ENCODE measurements at regions not wholly inside any gene's neighbourhood (a gene's known extent, or its start where the extent isn't known, plus 50 kb on each side); places are given as distances from the start of the nearest gene placed in this dataset.
A peak's percentile ranks its signal among the peaks of the same experiment; 100 is the strongest.

- Histone ChIP-seq H2BK12ac (ENCODE audit: low read length) (no peak overlapping the region), H3K9ac (ENCODE audit: low read length) (no peak overlapping the region), H2BK5ac (ENCODE audit: low read depth, low read length, poor library complexity) (no peak overlapping the region), H3K14ac (ENCODE audit: low read length) (no peak overlapping the region), H3K27ac (ENCODE audit: low read depth, low read length) (no peak overlapping the region), H4K8ac (ENCODE audit: low read depth, low read length) (no peak overlapping the region), H3K79me1 (ENCODE audit: low read length) (no peaks in the 10 kb centered on the region), H2AFZ (ENCODE audit: insufficient read depth, low read length, poor library complexity) (no peak overlapping the region), H3K79me2 (ENCODE audit: control insufficient read depth, insufficient read depth, low read length, poor library complexity) (no peaks in the 10 kb centered on the region), H3K36me3 (ENCODE audit: control insufficient read depth in 1 of 2, insufficient read depth in 2 of 2, low read length in 2 of 2) (no peaks in the 10 kb centered on the region), H3K27me3 (ENCODE audit: insufficient read depth, low read length) (no peaks in the 10 kb centered on the region), H2AK5ac (ENCODE audit: low read length) (no peak overlapping the region), H3K9me3 (ENCODE audit: insufficient read depth, low read depth, low read length) (no peaks in the 10 kb centered on the region), H3K18ac (ENCODE audit: low read length) (no peak overlapping the region), H4K12ac (ENCODE audit: low read depth, low read length) (no peak overlapping the region), H4K91ac (ENCODE audit: low read depth, low read length) (no peak overlapping the region), H3K4ac (ENCODE audit: low read depth, low read length) (no peak overlapping the region), H3K4me2 (ENCODE audit: low read length) (no peak overlapping the region), H3K4me1 (ENCODE audit: control insufficient read depth in 1 of 2, insufficient read depth in 2 of 2, low read length in 2 of 2) (no peaks in the 10 kb centered on the region), H3K23ac (ENCODE audit: low read length) (no peak overlapping the region), H2BK120ac (ENCODE audit: insufficient read depth, low read length, poor library complexity) (no peak overlapping the region), H3K4me3 (ENCODE audit: low read depth, low read length) (no peak overlapping the region)
- WGBS (ENCODE audit: extremely low coverage, insufficient coverage, insufficient read length) = no CpG with 5 or more reads among the region's 4 CpGs
- DNase-seq = no peak
Observed at GRCh38 chr9:13461414-13461991, 182.0 kb upstream of the MPDZ start.

GRCh38 chr9:13459071-13459470 is 179.6 kb upstream of the MPDZ start:
- Histone ChIP-seq H3K79me2 (ENCODE audit: control insufficient read depth, insufficient read depth, low read length, poor library complexity) (no peaks in the 10 kb centered on the region), H3K18ac (ENCODE audit: low read length) (no peak overlapping the region), H2AFZ (ENCODE audit: insufficient read depth, low read length, poor library complexity) (no peak overlapping the region), H3K4ac (ENCODE audit: low read depth, low read length) (no peak overlapping the region), H3K14ac (ENCODE audit: low read length) (no peak overlapping the region), H3K27me3 (ENCODE audit: insufficient read depth, low read length) (no peaks in the 10 kb centered on the region), H3K4me2 (ENCODE audit: low read length) (no peak overlapping the region), H3K4me1 (ENCODE audit: control insufficient read depth in 1 of 2, insufficient read depth in 2 of 2, low read length in 2 of 2) (no peaks in the 10 kb centered on the region), H4K8ac (ENCODE audit: low read depth, low read length) (no peak overlapping the region), H2BK5ac (ENCODE audit: low read depth, low read length, poor library complexity) (no peak overlapping the region), H4K91ac (ENCODE audit: low read depth, low read length) (no peak overlapping the region), H3K4me3 (ENCODE audit: low read depth, low read length) (no peak overlapping the region), H3K27ac (ENCODE audit: low read depth, low read length) (no peak overlapping the region), H3K9ac (ENCODE audit: low read length) (no peak overlapping the region), H3K23ac (ENCODE audit: low read length) (no peak overlapping the region), H4K12ac (ENCODE audit: low read depth, low read length) (no peak overlapping the region), H2AK5ac (ENCODE audit: low read length) (no peak overlapping the region), H3K36me3 (ENCODE audit: control insufficient read depth in 1 of 2, insufficient read depth in 2 of 2, low read length in 2 of 2) (no peaks in the 10 kb centered on the region), H2BK12ac (ENCODE audit: low read length) (no peak overlapping the region), H3K9me3 (ENCODE audit: insufficient read depth, low read depth, low read length) (no peaks in the 10 kb centered on the region), H2BK120ac (ENCODE audit: insufficient read depth, low read length, poor library complexity) (no peak overlapping the region), H3K79me1 (ENCODE audit: low read length) (no peaks in the 10 kb centered on the region)
- peak in 1 of 2 donors; percentile 38 for DNase-seq
- no CpG with 5 or more reads among the region's 3 CpGs for WGBS (ENCODE audit: extremely low coverage, insufficient coverage, insufficient read length)

- DNase-seq = no peak
- Histone ChIP-seq H3K14ac (ENCODE audit: low read length) (no peak overlapping the region), H3K4me2 (ENCODE audit: low read length) (no peak overlapping the region), H3K4ac (ENCODE audit: low read depth, low read length) (no peak overlapping the region), H3K79me1 (ENCODE audit: low read length) (no peaks in the 10 kb centered on the region), H4K91ac (ENCODE audit: low read depth, low read length) (no peak overlapping the region), H3K27ac (ENCODE audit: low read depth, low read length) (no peak overlapping the region), H2AK5ac (ENCODE audit: low read length) (no peak overlapping the region), H3K23ac (ENCODE audit: low read length) (no peak overlapping the region), H3K9me3 (ENCODE audit: insufficient read depth, low read depth, low read length) (no peaks in the 10 kb centered on the region), H4K12ac (ENCODE audit: low read depth, low read length) (no peak overlapping the region), H4K8ac (ENCODE audit: low read depth, low read length) (no peak overlapping the region), H3K79me2 (ENCODE audit: control insufficient read depth, insufficient read depth, low read length, poor library complexity) (no peaks in the 10 kb centered on the region), H2BK5ac (ENCODE audit: low read depth, low read length, poor library complexity) (no peak overlapping the region), H3K4me1 (ENCODE audit: control insufficient read depth in 1 of 2, insufficient read depth in 2 of 2, low read length in 2 of 2) (no peaks in the 10 kb centered on the region), H2AFZ (ENCODE audit: insufficient read depth, low read length, poor library complexity) (no peak overlapping the region), H3K18ac (ENCODE audit: low read length) (no peak overlapping the region), H3K27me3 (ENCODE audit: insufficient read depth, low read length) (no peaks in the 10 kb centered on the region), H2BK12ac (ENCODE audit: low read length) (no peak overlapping the region), H2BK120ac (ENCODE audit: insufficient read depth, low read length, poor library complexity) (no peak overlapping the region), H3K36me3 (ENCODE audit: control insufficient read depth in 1 of 2, insufficient read depth in 2 of 2, low read length in 2 of 2) (no peaks in the 10 kb centered on the region), H3K9ac (ENCODE audit: low read length) (no peak overlapping the region), H3K4me3 (ENCODE audit: low read depth, low read length) (no peak overlapping the region)
- no CpG with 5 or more reads among the region's 1 CpG for WGBS (ENCODE audit: extremely low coverage, insufficient coverage, insufficient read length)
Observed at GRCh38 chr9:13457795-13458194, 178.3 kb upstream of the MPDZ start.

GRCh38 chr9:13450723-13451122 is 171.2 kb upstream of the MPDZ start:
- no peaks in the 10 kb centered on the region for H3K79me1 ChIP-seq (ENCODE audit: low read length)
- no peak overlapping the region for H3K18ac ChIP-seq (ENCODE audit: low read length)
- H3K23ac ChIP-seq (ENCODE audit: low read length) = no peak overlapping the region
- no peak overlapping the region for H3K14ac ChIP-seq (ENCODE audit: low read length)
- H3K4me1 ChIP-seq (ENCODE audit: control insufficient read depth in 1 of 2, insufficient read depth in 2 of 2, low read length in 2 of 2) = no peaks in the 10 kb centered on the region
- H2AFZ ChIP-seq (ENCODE audit: insufficient read depth, low read length, poor library complexity) = no peak overlapping the region
- no peak overlapping the region for H3K27ac ChIP-seq (ENCODE audit: low read depth, low read length)
- H4K12ac ChIP-seq (ENCODE audit: low read depth, low read length) = no peak overlapping the region
- H3K9me3 ChIP-seq (ENCODE audit: insufficient read depth, low read depth, low read length) = no peaks in the 10 kb centered on the region
- WGBS (ENCODE audit: extremely low coverage, insufficient coverage, insufficient read length) = no CpG with 5 or more reads among the region's 3 CpGs
- no peaks in the 10 kb centered on the region for H3K36me3 ChIP-seq (ENCODE audit: control insufficient read depth in 1 of 2, insufficient read depth in 2 of 2, low read length in 2 of 2)
- H3K79me2 ChIP-seq (ENCODE audit: control insufficient read depth, insufficient read depth, low read length, poor library complexity) = no peaks in the 10 kb centered on the region
- no peak overlapping the region for H2BK5ac ChIP-seq (ENCODE audit: low read depth, low read length, poor library complexity)
- no peak overlapping the region for H2BK120ac ChIP-seq (ENCODE audit: insufficient read depth, low read length, poor library complexity)
- H4K91ac ChIP-seq (ENCODE audit: low read depth, low read length) = no peak overlapping the region
- no peak overlapping the region for H2BK12ac ChIP-seq (ENCODE audit: low read length)
- no peak overlapping the region for H3K4me3 ChIP-seq (ENCODE audit: low read depth, low read length)
- H2AK5ac ChIP-seq (ENCODE audit: low read length) = no peak overlapping the region
- H3K9ac ChIP-seq (ENCODE audit: low read length) = no peak overlapping the region
- H3K27me3 ChIP-seq (ENCODE audit: insufficient read depth, low read length) = no peaks in the 10 kb centered on the region
- no peak overlapping the region for H3K4ac ChIP-seq (ENCODE audit: low read depth, low read length)
- H3K4me2 ChIP-seq (ENCODE audit: low read length) = no peak overlapping the region
- no peak for DNase-seq
- no peak overlapping the region for H4K8ac ChIP-seq (ENCODE audit: low read depth, low read length)
